ENCODE measurements at regions not wholly inside any gene's neighbourhood (a gene's known extent, or its start where the extent isn't known, plus 50 kb on each side); places are given as distances from the start of the nearest gene placed in this dataset.

DNA sequence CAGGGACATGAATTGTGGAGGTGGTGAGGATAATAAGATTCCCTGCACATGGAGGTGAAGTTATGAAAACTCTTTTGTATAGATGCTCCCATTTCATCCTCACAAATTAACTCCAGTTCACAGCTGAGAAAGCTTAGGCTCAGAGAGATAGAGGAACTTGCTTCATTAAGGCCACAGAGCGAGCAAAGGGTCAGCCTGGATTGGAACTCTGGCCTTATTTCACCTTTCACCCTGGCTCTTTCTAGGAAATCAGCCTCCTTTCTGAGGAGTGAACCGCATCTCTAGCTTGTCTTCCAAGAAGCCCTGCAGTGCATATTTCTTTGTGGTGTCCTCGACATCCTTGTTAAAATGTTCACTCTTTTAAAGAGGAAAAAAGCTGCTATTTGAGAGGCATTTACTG is 58.0 kb upstream of the SLC25A26 start:
- TF ChIP-seq, protein P1, sequence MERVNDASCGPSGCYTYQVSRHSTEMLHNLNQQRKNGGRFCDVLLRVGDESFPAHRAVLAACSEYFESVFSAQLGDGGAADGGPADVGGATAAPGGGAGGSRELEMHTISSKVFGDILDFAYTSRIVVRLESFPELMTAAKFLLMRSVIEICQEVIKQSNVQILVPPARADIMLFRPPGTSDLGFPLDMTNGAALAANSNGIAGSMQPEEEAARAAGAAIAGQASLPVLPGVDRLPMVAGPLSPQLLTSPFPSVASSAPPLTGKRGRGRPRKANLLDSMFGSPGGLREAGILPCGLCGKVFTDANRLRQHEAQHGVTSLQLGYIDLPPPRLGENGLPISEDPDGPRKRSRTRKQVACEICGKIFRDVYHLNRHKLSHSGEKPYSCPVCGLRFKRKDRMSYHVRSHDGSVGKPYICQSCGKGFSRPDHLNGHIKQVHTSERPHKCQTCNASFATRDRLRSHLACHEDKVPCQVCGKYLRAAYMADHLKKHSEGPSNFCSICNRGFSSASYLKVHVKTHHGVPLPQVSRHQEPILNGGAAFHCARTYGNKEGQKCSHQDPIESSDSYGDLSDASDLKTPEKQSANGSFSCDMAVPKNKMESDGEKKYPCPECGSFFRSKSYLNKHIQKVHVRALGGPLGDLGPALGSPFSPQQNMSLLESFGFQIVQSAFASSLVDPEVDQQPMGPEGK (CRISPR knock-in tag; IDR thresholded peaks at IDR 0.05; ENCODE audit: borderline replicate concordance) = no peak
- TF ChIP-seq RARB (CRISPR knock-in tag; IDR thresholded peaks at IDR 0.05) (no peak), ZFP3 (CRISPR knock-in tag; IDR thresholded peaks at IDR 0.05) (no peak), ZC3H10 (CRISPR knock-in tag; IDR thresholded peaks at IDR 0.05) (no peak), ZNF70 (CRISPR knock-in tag; IDR thresholded peaks at IDR 0.05) (no peak), OSR1 (CRISPR knock-in tag; IDR thresholded peaks at IDR 0.05) (no peak)
